HG02798 (cell line): ENCODE measurements at regions not wholly inside any gene's neighbourhood (a gene's known extent, or its start where the extent isn't known, plus 50 kb on each side); places are given as distances from the start of the nearest gene placed in this dataset.

Experiments used
- ATAC-seq: cut with Tn5 transposase; IDR thresholded peaks from one replicate; pipeline ENCODE4 v1.9.1; 2021; ENCODE audit warnings: mild to moderate bottlenecking; ENCODE audit not compliant: unreplicated experiment, poor library complexity

DNA sequence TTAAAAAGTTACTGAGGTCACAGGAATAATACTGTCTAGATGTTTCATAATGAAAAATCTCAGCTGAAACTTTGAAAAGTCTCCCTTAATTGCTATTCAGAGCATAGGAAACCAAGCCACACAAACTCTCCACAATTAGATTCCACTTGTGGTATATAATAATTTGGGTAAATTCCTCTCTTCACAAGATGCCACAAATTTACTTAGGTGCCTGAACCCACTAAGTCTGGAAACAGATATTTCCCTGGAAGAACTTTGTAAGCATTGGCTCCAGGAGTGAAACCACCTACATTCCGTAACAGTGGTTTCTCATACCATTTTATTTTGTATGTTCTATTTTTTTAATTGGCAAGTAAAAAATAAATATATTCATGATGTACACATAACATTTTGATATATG lies 493.4 kb downstream of the SEMA3D start:
- no peak for ATAC-seq

DNA sequence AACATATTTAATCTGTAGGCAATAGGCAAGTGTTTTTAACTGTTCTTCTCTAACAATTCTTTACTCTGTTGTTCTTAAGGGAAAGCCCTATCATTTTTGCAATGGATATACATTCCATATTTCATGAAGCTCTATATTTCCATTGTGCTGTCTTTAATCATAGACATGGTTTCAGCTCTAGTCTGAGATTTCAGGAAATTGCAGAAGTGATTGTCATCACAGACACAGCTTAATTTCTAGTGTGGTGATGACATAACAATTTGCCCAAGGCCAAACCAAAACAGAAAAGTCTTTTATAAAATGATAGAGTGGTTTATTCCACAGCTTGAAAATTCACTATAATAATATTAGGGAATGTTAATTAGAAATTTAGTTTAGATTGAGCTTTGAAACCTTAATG lies 494.1 kb upstream of the SEMA3A start:
- ATAC-seq = no peak

GRCh38 chr7:84686373-84686772 lies 491.8 kb upstream of the SEMA3A start:
- ATAC-seq = no peak

DNA sequence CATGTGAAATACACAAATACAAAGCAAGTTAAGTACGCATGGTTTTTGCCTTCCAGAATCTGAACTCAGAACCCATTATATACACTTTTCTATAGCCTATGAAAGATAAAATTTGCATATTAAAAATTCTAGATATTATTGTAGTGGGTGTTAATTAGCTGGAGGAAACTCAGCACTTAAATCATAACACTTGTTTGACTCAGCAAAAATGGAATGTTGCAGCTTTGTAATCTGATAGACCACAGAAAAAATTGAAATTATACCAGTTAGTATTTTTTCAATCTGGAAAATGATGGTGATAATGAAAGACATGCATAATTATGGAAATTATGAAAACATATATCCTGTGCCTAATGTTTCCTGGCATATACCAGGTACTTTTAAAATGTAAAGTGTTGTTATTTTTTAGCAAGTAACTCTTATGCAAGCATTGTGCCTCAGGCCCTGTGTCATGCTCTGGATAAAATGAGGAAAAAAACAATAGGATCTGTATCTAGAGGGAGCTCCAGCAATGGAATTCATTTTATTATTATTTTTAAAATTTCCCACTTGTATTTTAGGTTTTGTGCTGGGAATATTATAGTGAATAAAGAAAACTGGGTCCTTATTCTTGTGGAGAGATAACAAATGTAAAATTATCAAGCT lies 490.4 kb upstream of the SEMA3A start:
- no peak for ATAC-seq

DNA sequence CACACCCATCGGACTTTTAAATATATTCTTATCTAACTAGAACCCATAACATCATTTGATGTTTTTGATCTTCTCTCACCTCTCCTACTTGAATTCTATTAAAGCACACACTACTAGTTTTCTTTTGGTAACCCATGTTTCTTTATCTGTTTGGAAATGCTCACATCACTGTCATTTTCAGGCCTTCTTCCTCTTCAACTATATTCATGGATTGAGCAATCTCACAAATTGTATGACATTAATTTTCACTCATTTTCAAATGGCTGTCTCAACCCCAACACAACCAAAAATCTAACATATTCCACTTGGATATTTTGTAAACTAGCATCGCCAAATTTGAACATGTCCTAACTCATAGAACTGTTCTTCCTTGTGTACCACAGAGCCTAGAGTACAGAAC lies 488.0 kb upstream of the SEMA3A start:
- ATAC-seq = no peak

DNA sequence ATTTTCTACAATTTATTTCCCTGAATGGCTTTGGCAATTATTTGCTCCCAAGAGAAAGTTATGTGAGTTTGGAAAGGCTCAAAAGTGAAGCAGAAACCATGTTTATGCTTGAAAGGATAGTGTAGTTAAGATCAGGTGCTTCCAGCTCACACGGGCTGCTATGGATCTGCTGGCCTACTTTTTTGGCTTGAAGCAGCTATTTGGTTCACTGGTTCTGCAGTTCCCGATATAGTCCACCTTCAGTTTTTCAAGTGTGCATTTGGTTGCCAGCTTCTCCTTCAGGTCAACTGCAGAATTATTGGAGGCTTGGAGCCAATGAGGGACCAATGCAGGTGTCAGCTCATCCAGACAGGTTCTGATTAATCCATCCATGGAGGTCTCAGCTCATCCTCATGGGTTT lies 484.3 kb upstream of the SEMA3A start:
- ATAC-seq = no peak

DNA sequence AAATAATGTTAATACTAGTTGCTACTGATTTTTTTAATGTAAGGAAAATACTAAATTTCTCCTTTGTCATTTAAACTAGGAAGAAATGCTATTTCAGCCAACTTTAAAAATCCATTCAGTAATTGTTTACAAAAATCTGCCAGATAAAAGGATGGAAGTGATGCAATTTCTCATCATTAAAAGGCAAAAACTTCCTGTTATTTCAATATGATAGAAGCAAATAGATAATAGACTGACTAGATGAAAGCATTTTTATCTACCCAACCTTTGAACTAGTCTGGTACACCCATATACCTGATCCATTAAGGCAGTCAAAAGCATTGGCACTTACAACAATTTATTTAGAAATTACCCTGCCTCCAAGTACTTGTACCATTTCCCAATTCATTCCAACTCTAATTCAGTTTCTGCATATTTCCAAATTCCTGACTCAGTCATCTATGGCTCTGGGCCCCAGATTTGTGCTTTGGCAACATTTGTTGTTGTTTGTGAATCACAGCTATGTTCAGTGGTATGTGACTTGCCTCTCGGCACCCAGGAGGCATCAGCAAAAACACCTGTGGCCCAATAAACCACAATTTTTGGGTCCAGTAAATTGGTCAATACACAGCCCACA lies 482.6 kb upstream of the SEMA3A start:
- ATAC-seq = no peak

- no peak for ATAC-seq
These were observed 481.0 kb upstream of the SEMA3A start for GRCh38 chr7:84675633-84676034.

DNA sequence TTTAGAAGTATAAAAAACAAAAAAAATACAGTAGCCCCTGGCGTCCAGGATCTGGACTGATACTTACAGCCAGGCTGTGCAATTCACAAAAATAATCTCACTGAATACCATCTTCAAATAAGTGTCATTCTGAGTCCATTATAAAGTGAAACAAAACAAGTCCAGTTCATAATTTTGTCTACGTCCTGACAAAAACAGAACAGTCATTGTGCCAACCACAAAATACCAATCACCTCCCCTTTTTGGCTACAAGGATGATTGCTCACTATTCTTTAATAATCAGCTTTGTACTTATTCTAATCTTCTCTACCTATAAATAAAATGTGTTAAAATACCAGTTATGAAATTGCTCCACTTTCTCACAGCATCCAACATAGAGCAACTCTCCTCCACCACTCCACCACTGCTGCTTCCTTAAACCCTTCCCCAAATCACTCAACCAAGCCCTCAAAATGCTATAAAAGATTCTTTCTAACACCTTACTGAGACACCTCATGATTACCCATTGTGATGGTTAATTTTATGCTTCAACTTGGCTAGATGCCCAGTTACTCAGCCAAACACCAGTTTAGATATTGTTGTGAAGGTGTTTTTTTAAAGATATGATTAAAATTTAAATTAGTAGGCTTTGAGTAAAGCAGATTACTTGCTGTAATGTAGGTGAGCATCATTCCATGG lies 479.8 kb upstream of the SEMA3A start:
- no peak for ATAC-seq

- no peak for ATAC-seq
These were observed 474.7 kb upstream of the SEMA3A start for GRCh38 chr7:84669177-84669732.

- ATAC-seq = no peak
These were observed 473.5 kb upstream of the SEMA3A start for GRCh38 chr7:84668116-84668515.

GRCh38 chr7:84666651-84667050 lies 472.1 kb upstream of the SEMA3A start:
- no peak for ATAC-seq

DNA sequence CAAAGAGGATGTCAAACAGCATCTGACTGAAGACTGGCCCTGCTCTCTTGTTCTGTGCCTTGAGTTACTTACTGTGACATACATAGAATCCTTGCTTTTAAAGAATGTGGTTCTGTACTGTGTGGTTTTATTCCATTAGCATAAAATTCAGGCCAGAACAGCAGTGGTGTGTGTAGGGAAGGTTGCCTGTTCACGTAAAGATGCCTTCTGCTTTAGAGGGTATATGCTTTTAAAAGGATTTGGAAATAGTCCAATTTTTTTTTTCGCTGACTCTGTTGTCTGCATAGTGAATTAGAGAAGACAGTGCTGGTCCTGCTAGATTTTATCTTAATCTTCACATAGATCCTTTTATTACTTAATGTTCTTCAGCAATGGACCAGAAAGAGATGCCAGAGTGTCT lies 470.8 kb upstream of the SEMA3A start:
- no peak for ATAC-seq

- ATAC-seq = no peak
These were observed 470.0 kb upstream of the SEMA3A start for GRCh38 chr7:84664626-84665025.

GRCh38 chr7:84663224-84663623 lies 468.6 kb upstream of the SEMA3A start:
- no peak for ATAC-seq

- no peak for ATAC-seq
These were observed 463.7 kb upstream of the SEMA3A start for GRCh38 chr7:84658286-84658685.

DNA sequence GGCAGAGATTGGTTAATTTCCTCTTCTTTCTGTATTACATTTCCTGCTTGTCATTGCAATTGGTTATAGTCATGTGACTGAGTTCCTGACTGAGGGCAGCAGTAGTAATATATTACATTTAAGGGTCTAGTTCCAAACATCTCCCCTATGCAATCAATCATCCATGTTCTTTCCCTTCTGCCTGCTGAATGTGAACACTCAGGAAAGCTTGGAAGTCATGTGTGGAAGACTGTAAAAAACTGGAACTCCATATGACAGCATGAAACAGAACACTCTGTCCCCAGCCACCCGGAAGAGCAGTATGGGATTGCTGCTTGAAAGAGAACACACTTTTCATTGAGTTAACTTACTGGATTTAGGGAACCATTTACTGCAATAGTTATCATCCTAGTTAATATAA lies 459.7 kb upstream of the SEMA3A start:
- no peak for ATAC-seq

GRCh38 chr7:84651876-84652275 lies 457.3 kb upstream of the SEMA3A start:
- ATAC-seq = no peak

DNA sequence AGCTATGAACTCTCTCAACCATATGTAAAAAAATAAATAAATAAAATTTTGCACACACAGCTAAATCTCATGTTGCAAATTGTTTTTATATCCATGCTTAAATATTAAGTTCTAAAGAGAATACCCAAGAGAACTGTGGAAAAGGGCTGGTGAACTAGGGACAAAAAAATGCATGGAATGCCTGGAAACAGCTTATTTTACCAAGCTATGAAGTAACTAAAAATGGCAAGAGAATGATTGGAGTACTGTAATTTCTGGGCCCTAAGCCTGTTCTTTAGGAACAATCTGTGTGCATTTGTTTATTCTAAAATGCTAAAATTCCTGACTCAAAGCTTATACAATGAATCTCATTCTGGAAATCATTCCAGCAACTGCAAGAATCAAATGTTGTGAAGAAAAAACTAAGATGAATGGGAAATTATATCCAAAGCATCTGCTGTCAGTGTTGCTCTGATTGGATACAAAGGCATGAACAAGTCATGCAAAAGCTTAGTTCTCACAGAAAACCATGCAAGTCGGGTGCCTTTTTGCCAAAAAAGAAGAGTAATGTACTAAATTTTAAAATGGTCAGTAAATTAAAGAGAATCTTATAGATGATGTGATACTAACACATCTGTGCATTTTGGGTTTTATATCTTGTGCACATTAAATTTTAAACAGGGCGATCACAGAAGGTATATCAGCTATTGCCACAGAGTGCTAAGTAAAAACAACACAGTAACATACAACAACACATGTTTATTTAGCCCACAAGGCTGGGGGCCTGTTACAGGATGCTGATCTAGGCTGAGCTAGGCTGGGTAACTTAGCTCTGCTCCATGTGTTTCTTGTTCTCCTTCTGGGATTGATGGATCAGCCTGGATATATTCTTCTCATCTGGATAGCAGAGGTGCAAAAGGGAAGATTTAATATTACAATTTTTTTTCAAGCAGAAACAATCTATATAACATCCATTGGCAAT lies 453.5 kb upstream of the SEMA3A start:
- ATAC-seq = no peak

GRCh38 chr7:84642611-84643010 lies 448.0 kb upstream of the SEMA3A start:
- ATAC-seq = no peak
